ENCODE measurements at regions not wholly inside any gene's neighbourhood (a gene's known extent, or its start where the extent isn't known, plus 50 kb on each side); places are given as distances from the start of the nearest gene placed in this dataset.

DNA sequence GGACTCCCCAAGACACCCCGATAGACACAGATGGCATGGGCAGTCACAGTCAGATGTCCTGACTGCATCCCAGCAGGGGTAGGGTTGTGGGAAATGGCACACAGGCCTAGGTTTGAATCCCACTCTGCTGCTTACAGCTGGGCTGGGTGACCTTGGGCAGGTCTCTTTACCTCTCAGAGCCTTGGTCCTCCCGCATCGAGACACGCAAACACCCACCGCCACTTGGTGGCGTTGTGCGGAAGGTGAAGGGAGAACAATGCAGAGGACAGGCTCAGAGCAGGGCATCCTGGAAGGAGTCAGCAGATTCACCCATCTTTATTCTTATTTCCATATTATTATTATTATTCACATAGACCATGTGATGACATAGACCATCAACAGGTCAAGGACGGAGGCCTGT is 140.5 kb downstream of the MIAT start:
- TF ChIP-seq, protein P1, sequence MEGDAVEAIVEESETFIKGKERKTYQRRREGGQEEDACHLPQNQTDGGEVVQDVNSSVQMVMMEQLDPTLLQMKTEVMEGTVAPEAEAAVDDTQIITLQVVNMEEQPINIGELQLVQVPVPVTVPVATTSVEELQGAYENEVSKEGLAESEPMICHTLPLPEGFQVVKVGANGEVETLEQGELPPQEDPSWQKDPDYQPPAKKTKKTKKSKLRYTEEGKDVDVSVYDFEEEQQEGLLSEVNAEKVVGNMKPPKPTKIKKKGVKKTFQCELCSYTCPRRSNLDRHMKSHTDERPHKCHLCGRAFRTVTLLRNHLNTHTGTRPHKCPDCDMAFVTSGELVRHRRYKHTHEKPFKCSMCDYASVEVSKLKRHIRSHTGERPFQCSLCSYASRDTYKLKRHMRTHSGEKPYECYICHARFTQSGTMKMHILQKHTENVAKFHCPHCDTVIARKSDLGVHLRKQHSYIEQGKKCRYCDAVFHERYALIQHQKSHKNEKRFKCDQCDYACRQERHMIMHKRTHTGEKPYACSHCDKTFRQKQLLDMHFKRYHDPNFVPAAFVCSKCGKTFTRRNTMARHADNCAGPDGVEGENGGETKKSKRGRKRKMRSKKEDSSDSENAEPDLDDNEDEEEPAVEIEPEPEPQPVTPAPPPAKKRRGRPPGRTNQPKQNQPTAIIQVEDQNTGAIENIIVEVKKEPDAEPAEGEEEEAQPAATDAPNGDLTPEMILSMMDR (IDR thresholded peaks at IDR 0.05; ENCODE audit: low read length), result no peak
- TF ChIP-seq EZH2phosphoT487 (IDR thresholded peaks at IDR 0.05; ENCODE audit: low read length) (no peak), EZH2 (optimal IDR thresholded peaks at IDR 0.05; ENCODE audit: low read depth, low read length) (no peak)

All from MM.1S (cell line).